Hematopoietic multipotent progenitor cell treated with erythropoietin and hydrocortisone succinate and interleukin-3 and kit ligand, for 4 days (in vitro differentiated cells): ENCODE measurements at regions not wholly inside any gene's neighbourhood (a gene's known extent, or its start where the extent isn't known, plus 50 kb on each side); places are given as distances from the start of the nearest gene placed in this dataset.
"Not testable (repeated sequence)": the region's sequence is repeated elsewhere in the genome, so short reads cannot be mapped to it uniquely, and the experiment has no call there.

ENCODE experiments used
- DNase-seq: peaks from one replicate; pipeline ENCODE4 v3.0.0-alpha.2; 2015

- DNase-seq: not testable (repeated sequence)
Measured at GRCh38 chr7:101679653-101680173, 50.6 kb upstream of the MYL10 start.

- no peak for DNase-seq
Measured at GRCh38 chr7:101680406-101681145, 51.5 kb upstream of the MYL10 start.

GRCh38 chr7:101681170-101682007, 52.3 kb upstream of the MYL10 start:
- peak; percentile 29 for DNase-seq

GRCh38 chr7:101684983-101685330, 55.9 kb upstream of the MYL10 start:
- DNase-seq: peak; percentile 23

GRCh38 chr7:101686030-101686429, 56.9 kb upstream of the MYL10 start:
- no peak for DNase-seq

GRCh38 chr7:101687081-101687480, 58.0 kb upstream of the MYL10 start:
- DNase-seq: no peak

GRCh38 chr7:101687791-101688182, 58.7 kb upstream of the MYL10 start:
- no peak for DNase-seq

- DNase-seq: peak; percentile 86
Measured at GRCh38 chr7:101688183-101688831, 59.2 kb upstream of the MYL10 start.

GRCh38 chr7:101688995-101689907, 60.2 kb upstream of the MYL10 start:
- DNase-seq: no peak

- DNase-seq: no peak
Measured at GRCh38 chr7:101690061-101690460, 61.0 kb upstream of the MYL10 start.

GRCh38 chr7:101691822-101692384, 62.8 kb upstream of the MYL10 start:
- peak; percentile 51 for DNase-seq

GRCh38 chr7:101693498-101694091, 64.5 kb upstream of the MYL10 start:
- DNase-seq: no peak

GRCh38 chr7:101698964-101699363, 69.9 kb upstream of the MYL10 start:
- no peak for DNase-seq

- DNase-seq: no peak
Measured at GRCh38 chr7:101699399-101699798, 70.3 kb upstream of the MYL10 start.

GRCh38 chr7:101699881-101700823, 71.1 kb upstream of the MYL10 start:
- DNase-seq: no peak

- DNase-seq: no peak
Measured at GRCh38 chr7:101701153-101701794, 72.2 kb upstream of the MYL10 start.

- no peak for DNase-seq
Measured at GRCh38 chr7:101702362-101702850, 73.3 kb upstream of the MYL10 start.

- peak; percentile 45 for DNase-seq
Measured at GRCh38 chr7:101705331-101705730, 76.2 kb upstream of the MYL10 start.

- no peak for DNase-seq
Measured at GRCh38 chr7:101707587-101707986, 78.5 kb upstream of the MYL10 start.

- DNase-seq: no peak
Measured at GRCh38 chr7:101708223-101708622, 79.1 kb upstream of the MYL10 start.
